ENCODE measurements at regions not wholly inside any gene's neighbourhood (a gene's known extent, or its start where the extent isn't known, plus 50 kb on each side); places are given as distances from the start of the nearest gene placed in this dataset.

GRCh38 chr14:98334186-98334585 is 937.8 kb downstream of the BCL11B start:
- WGBS, 2 experiments (ENCODE audit: low coverage in 1 of 2, low lambda C conversion rate in 2 of 2, missing lambda C conversion rate in 2 of 2): 3 to 5% methylated on average over 5 of the region's 5 CpGs
- no peak overlapping the region for H3K27ac ChIP-seq
- no peaks in the 10 kb centered on the region for H3K36me3 ChIP-seq (ENCODE audit: low read depth)
- DNase-seq: no peak
- in situ Hi-C loops (cut with MboI): no loop called here
- no peaks in the 10 kb centered on the region for H3K27me3 ChIP-seq (replicated peaks; ENCODE audit: insufficient read depth)
- H3F3A ChIP-seq (ENCODE audit: insufficient read depth): no peaks in the 10 kb centered on the region
- no peak overlapping the region for H2AFZ ChIP-seq
- TF ChIP-seq EZH2 (IDR thresholded peaks at IDR 0.05; ENCODE audit: insufficient read depth, poor library complexity, severe bottlenecking): no peak
- no peak for TF ChIP-seq EZH2phosphoT487 (IDR thresholded peaks at IDR 0.05; ENCODE audit: insufficient read depth, low read depth)
- no peaks in the 10 kb centered on the region for H3K9me2 ChIP-seq (ENCODE audit: insufficient read depth)
- no peaks in the 10 kb centered on the region for H3K9me3 ChIP-seq (ENCODE audit: low read depth)
- no peak overlapping the region for H3K4me3 ChIP-seq
- H3K4me2 ChIP-seq (ENCODE audit: unreplicated experiment): no peak overlapping the region
- H3K79me2 ChIP-seq (ENCODE audit: insufficient read depth): no peaks in the 10 kb centered on the region
- H3K9ac ChIP-seq: no peak overlapping the region
- no peaks in the 10 kb centered on the region for H3K4me1 ChIP-seq (ENCODE audit: insufficient read depth)
- H4K20me1 ChIP-seq (ENCODE audit: insufficient read depth): no peaks in the 10 kb centered on the region

DNA sequence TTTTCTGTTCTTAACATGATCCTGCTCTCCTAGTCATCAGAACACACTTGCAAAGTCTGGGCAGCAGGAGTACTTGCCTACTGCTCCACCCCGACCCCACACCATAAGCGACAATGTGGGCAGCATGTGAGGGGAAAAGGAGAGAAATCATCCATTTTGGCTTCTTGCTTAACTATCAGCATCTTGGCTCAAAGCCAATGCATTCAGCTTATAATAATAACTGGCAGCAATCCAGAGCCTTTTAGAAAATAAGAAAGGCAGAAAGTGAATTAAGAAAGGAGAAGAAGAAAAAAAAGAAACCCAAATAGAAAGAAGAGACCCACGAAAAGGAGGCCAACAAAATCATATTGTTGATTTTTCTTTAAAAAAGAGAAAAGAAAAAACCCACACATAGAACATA is 930.8 kb downstream of the BCL11B start:
- in situ Hi-C loops (cut with MboI): no loop called here
- Histone ChIP-seq H3K27ac (no peak overlapping the region), H3F3A (ENCODE audit: insufficient read depth) (no peaks in the 10 kb centered on the region), H4K20me1 (ENCODE audit: insufficient read depth) (no peaks in the 10 kb centered on the region), H3K4me2 (ENCODE audit: unreplicated experiment) (no peak overlapping the region), H3K9me3 (ENCODE audit: low read depth) (no peaks in the 10 kb centered on the region), H3K36me3 (ENCODE audit: low read depth) (no peaks in the 10 kb centered on the region), H3K4me1 (ENCODE audit: insufficient read depth) (no peaks in the 10 kb centered on the region), H3K9me2 (ENCODE audit: insufficient read depth) (no peaks in the 10 kb centered on the region), H3K79me2 (ENCODE audit: insufficient read depth) (no peaks in the 10 kb centered on the region), H3K27me3 (replicated peaks; ENCODE audit: insufficient read depth) (no peaks in the 10 kb centered on the region), H3K9ac (no peak overlapping the region), H3K4me3 (no peak overlapping the region), H2AFZ (no peak overlapping the region)
- TF ChIP-seq EZH2 (IDR thresholded peaks at IDR 0.05; ENCODE audit: insufficient read depth, poor library complexity, severe bottlenecking) (no peak), EZH2phosphoT487 (IDR thresholded peaks at IDR 0.05; ENCODE audit: insufficient read depth, low read depth) (no peak)
- DNase-seq: peak; percentile 2
- 22 to 27% methylated on average over 3 of the region's 3 CpGs for WGBS, 2 experiments (ENCODE audit: low coverage in 1 of 2, low lambda C conversion rate in 2 of 2, missing lambda C conversion rate in 2 of 2)

DNA sequence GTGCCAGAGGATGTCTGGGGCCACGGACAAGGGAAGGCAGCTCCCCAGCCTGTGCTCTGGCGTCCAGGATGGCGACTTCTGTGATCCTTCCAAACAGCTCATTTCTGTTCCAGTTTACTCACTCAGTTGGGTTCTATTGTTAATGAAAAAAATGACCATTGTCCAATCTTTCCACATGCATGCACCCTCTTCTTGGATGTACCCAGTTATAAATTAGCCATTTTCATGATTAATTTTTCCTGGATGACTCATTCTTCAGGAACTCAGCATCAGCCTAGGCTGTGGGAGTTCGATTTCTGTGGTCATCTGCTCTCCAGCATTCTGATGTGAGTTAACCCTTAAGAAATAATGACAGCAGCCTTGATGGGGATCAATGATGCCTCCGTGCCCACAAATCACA is 926.8 kb downstream of the BCL11B start:
- Histone ChIP-seq H3K27ac (no peak overlapping the region), H3K9me3 (ENCODE audit: low read depth) (no peaks in the 10 kb centered on the region), H3K36me3 (ENCODE audit: low read depth) (no peaks in the 10 kb centered on the region), H3K4me3 (no peak overlapping the region), H3K79me2 (ENCODE audit: insufficient read depth) (no peaks in the 10 kb centered on the region), H2AFZ (no peak overlapping the region), H3K9ac (no peak overlapping the region), H3K27me3 (replicated peaks; ENCODE audit: insufficient read depth) (no peaks in the 10 kb centered on the region), H3K4me2 (ENCODE audit: unreplicated experiment) (no peak overlapping the region), H3K4me1 (ENCODE audit: insufficient read depth) (no peaks in the 10 kb centered on the region), H3K9me2 (ENCODE audit: insufficient read depth) (no peaks in the 10 kb centered on the region), H3F3A (ENCODE audit: insufficient read depth) (no peaks in the 10 kb centered on the region), H4K20me1 (ENCODE audit: insufficient read depth) (no peaks in the 10 kb centered on the region)
- in situ Hi-C loops (cut with MboI): no loop called here
- 13 to 18% methylated on average over 5 of the region's 5 CpGs for WGBS, 2 experiments (ENCODE audit: low coverage in 1 of 2, low lambda C conversion rate in 2 of 2, missing lambda C conversion rate in 2 of 2)
- no peak for TF ChIP-seq EZH2 (IDR thresholded peaks at IDR 0.05; ENCODE audit: insufficient read depth, poor library complexity, severe bottlenecking)
- no peak for TF ChIP-seq EZH2phosphoT487 (IDR thresholded peaks at IDR 0.05; ENCODE audit: insufficient read depth, low read depth)
- no peak for DNase-seq

DNA sequence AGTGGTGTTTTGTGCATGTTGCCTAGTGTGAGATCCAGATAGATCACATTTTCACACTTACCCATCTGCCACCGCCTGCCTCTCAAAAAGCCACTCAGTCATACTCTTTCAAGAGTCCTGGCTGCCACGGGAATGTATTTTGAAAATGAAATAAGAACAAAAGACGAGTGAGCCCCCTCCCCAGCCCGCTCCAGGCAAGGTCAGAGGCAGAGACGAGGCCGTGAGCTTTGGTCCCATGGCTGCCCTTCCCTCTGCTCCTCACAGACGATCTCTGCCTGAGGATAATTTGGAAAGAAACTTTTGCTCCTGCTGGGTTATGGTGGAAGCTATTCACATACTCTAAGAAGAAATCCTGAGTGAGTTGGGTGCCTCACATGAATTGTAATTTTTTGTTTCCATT is 924.3 kb downstream of the BCL11B start:
- WGBS, 2 experiments (ENCODE audit: low coverage in 1 of 2, low lambda C conversion rate in 2 of 2, missing lambda C conversion rate in 2 of 2): 43 to 49% methylated on average over 7 of the region's 7 CpGs
- in situ Hi-C loops (cut with MboI): no loop called here

GRCh38 chr14:98348505-98348904 is 923.5 kb downstream of the BCL11B start:
- no peak overlapping the region for H3K4me3 ChIP-seq
- in situ Hi-C loops (cut with MboI): no loop called here
- H3F3A ChIP-seq (ENCODE audit: insufficient read depth): no peaks in the 10 kb centered on the region
- no peaks in the 10 kb centered on the region for H3K9me2 ChIP-seq (ENCODE audit: insufficient read depth)
- H3K9me3 ChIP-seq (ENCODE audit: low read depth): no peaks in the 10 kb centered on the region
- H2AFZ ChIP-seq: no peak overlapping the region
- no peak overlapping the region for H3K27ac ChIP-seq
- H3K36me3 ChIP-seq (ENCODE audit: low read depth): no peaks in the 10 kb centered on the region
- TF ChIP-seq EZH2phosphoT487 (IDR thresholded peaks at IDR 0.05; ENCODE audit: insufficient read depth, low read depth): no peak
- no peak for TF ChIP-seq EZH2 (IDR thresholded peaks at IDR 0.05; ENCODE audit: insufficient read depth, poor library complexity, severe bottlenecking)
- no peaks in the 10 kb centered on the region for H3K27me3 ChIP-seq (replicated peaks; ENCODE audit: insufficient read depth)
- no peak overlapping the region for H3K9ac ChIP-seq
- H4K20me1 ChIP-seq (ENCODE audit: insufficient read depth): no peaks in the 10 kb centered on the region
- no peak for DNase-seq
- no peak overlapping the region for H3K4me2 ChIP-seq (ENCODE audit: unreplicated experiment)
- no peaks in the 10 kb centered on the region for H3K79me2 ChIP-seq (ENCODE audit: insufficient read depth)
- no peaks in the 10 kb centered on the region for H3K4me1 ChIP-seq (ENCODE audit: insufficient read depth)
- 43 to 45% methylated on average over 3 of the region's 3 CpGs for WGBS, 2 experiments (ENCODE audit: low coverage in 1 of 2, low lambda C conversion rate in 2 of 2, missing lambda C conversion rate in 2 of 2)

More for the DNA sequence above, 924.3 kb downstream of the BCL11B start:
- Histone ChIP-seq H4K20me1 (ENCODE audit: insufficient read depth) (no peaks in the 10 kb centered on the region), H3F3A (ENCODE audit: insufficient read depth) (no peaks in the 10 kb centered on the region), H3K9ac (no peak overlapping the region), H3K27ac (no peak overlapping the region), H3K27me3 (replicated peaks; ENCODE audit: insufficient read depth) (no peaks in the 10 kb centered on the region), H3K4me2 (ENCODE audit: unreplicated experiment) (no peak overlapping the region), H3K4me1 (ENCODE audit: insufficient read depth) (no peaks in the 10 kb centered on the region), H3K9me2 (ENCODE audit: insufficient read depth) (no peaks in the 10 kb centered on the region), H3K9me3 (ENCODE audit: low read depth) (no peaks in the 10 kb centered on the region), H3K79me2 (ENCODE audit: insufficient read depth) (no peaks in the 10 kb centered on the region), H3K4me3 (no peak overlapping the region), H3K36me3 (ENCODE audit: low read depth) (no peaks in the 10 kb centered on the region), H2AFZ (no peak overlapping the region)
- TF ChIP-seq EZH2phosphoT487 (IDR thresholded peaks at IDR 0.05; ENCODE audit: insufficient read depth, low read depth) (no peak), EZH2 (IDR thresholded peaks at IDR 0.05; ENCODE audit: insufficient read depth, poor library complexity, severe bottlenecking) (no peak)
- no peak for DNase-seq

Measured in GM23248 (cell line).